ENCODE measurements at regions not wholly inside any gene's neighbourhood (a gene's known extent, or its start where the extent isn't known, plus 50 kb on each side); places are given as distances from the start of the nearest gene placed in this dataset.

DNA sequence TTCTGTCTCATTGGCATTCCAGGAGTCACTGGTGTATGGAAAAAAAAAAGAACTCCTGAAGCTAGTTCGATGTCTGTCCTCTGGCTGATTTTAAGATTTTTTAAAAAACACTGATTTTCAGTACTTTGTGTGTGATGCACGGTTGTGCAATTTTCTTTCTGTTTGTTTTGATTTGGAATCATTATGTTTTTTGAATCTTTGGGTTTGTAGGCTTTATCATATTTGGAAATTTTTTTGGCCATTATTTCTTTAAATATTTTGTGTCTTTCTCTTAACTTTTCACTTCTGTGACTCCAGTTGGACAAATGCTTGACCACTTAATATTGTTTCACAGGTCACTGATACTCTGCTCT, 327.2 kb downstream of the BCKDHB start (continued):
- no peak for TF ChIP-seq CTBP2 (IDR thresholded peaks at IDR 0.05; ENCODE audit: borderline replicate concordance, insufficient read depth, insufficient read length, low read length)

All from H1 (cell line).